ENCODE measurements at regions not wholly inside any gene's neighbourhood (a gene's known extent, or its start where the extent isn't known, plus 50 kb on each side); places are given as distances from the start of the nearest gene placed in this dataset.

DNA sequence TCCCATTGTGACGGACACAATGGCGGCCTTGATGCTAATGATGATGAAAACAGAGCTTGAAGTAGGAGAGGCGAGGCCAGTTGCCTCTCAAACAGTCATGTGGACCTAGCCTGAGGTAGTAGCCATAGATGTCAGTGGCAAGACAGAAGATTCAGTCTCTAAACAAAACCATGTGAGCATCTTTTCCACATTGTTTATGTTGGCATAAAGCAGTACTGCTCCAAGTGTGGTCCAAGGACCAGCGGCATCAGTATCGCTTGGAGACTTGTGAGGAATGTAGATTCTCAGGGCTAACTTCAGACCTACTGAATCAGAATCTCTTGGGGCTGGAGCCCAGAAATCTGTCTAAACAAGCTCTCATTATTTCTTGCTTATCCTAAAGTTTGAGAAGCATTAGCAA is 312.8 kb upstream of the JAG1 start:
- no peak for DNase-seq (ENCODE audit: low read depth)
- TF ChIP-seq, protein P1, sequence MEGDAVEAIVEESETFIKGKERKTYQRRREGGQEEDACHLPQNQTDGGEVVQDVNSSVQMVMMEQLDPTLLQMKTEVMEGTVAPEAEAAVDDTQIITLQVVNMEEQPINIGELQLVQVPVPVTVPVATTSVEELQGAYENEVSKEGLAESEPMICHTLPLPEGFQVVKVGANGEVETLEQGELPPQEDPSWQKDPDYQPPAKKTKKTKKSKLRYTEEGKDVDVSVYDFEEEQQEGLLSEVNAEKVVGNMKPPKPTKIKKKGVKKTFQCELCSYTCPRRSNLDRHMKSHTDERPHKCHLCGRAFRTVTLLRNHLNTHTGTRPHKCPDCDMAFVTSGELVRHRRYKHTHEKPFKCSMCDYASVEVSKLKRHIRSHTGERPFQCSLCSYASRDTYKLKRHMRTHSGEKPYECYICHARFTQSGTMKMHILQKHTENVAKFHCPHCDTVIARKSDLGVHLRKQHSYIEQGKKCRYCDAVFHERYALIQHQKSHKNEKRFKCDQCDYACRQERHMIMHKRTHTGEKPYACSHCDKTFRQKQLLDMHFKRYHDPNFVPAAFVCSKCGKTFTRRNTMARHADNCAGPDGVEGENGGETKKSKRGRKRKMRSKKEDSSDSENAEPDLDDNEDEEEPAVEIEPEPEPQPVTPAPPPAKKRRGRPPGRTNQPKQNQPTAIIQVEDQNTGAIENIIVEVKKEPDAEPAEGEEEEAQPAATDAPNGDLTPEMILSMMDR (IDR thresholded peaks at IDR 0.05; ENCODE audit: insufficient read depth, low read depth, low read length, missing control alignments): no peak
- no peak overlapping the region for H3K4me3 ChIP-seq (ENCODE audit: low read depth, low read length)

DNA sequence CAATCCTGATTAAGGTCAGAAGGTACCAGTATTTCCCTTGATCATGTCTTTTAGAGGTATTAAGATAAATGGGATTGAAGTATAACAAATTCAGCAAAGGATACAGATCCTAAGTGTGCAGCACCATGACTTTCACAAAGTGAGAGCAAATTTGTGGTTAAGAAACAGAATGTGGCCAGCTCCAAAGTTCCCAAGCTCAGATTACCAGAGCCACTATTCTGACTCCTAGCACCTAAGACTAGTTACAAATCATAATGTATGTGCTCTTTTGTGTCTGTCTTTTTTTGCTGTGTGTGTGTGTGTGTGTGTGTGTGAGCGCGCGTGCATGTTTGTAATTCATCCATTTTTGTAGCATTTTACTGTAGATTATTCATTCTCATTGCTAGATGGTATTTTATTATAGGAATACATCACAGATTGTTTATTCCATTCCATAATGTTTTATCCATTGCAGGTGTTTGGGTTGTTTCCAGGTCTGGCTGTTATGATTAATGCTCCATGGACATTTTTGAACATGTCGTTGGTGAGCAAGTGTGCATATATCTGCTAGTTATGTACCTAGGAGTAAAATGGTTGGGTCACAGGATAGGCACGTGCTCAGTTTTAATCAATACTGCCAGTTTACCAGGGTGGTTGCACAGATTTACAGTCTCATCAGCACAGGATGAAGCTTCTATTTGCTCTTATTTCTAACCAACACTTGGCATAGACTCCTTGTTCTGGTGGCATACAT is 314.0 kb upstream of the JAG1 start:
- TF ChIP-seq, protein P1 (IDR thresholded peaks at IDR 0.05; ENCODE audit: insufficient read depth, low read depth, low read length, missing control alignments): no peak
- DNase-seq (ENCODE audit: low read depth): no peak

DNA sequence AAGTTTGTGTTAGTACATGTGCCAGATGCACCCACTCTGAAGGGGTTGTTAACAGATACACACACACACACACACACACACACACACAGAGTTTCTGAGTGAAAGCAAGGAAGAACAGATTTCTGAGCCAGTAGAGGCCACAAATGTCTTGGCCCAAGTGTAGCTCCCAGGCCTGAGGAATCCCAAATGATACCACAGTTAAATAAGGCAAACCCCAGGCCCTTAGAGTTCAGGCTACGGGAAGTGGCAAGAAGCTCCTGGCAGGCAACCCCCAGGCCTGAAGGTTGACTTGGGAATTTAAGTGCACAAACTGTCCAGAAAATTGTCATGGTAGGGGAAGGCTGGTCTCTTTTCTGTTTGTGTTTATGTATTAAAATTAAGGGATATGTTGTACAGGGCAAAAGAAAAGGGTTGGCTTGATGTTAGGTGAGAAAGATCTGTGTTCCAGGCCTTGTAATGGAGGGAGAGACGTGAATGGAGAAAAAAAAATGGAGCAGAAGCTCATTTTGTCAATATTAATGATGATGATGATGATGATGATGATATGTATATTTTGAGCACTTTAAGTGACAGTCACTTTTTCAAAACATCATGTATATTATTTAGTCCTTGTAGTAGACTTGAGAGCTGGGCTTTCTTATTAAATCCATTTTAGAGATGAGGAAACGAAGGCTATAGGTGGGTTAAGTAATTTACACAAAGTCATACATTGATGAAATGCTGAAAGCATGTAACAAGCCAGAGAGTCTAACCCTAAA is 317.0 kb upstream of the JAG1 start:
- TF ChIP-seq, protein P1 (IDR thresholded peaks at IDR 0.05; ENCODE audit: insufficient read depth, low read depth, low read length, missing control alignments): no peak
- no peak overlapping the region for H3K4me3 ChIP-seq (ENCODE audit: low read depth, low read length)
- no peak for DNase-seq (ENCODE audit: low read depth)

More for the DNA sequence above, 314.0 kb upstream of the JAG1 start:
- H3K4me3 ChIP-seq (ENCODE audit: low read depth, low read length): no peak overlapping the region

DNA sequence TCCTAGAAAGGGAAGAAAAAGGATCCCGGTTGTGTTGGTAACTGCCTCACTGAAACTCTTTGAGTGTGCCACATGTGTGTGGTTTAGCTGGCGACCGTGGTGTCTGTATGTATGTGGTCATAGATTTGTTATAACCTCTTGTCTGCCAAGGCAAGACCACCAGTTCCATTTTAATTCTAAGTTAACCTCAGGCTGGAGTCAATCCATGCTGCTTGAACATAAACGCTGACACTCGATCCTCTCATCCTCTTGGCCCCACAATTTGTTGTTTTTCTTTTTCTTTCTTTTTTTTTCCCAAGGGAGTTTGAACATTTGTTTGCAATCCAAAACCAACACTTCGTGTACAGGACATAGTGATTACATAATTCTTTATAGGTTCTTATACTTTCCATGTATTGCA is 318.9 kb upstream of the JAG1 start:
- TF ChIP-seq, protein P1 (IDR thresholded peaks at IDR 0.05; ENCODE audit: insufficient read depth, low read depth, low read length, missing control alignments): no peak
- no peak overlapping the region for H3K4me3 ChIP-seq (ENCODE audit: low read depth, low read length)
- no peak for DNase-seq (ENCODE audit: low read depth)

DNA sequence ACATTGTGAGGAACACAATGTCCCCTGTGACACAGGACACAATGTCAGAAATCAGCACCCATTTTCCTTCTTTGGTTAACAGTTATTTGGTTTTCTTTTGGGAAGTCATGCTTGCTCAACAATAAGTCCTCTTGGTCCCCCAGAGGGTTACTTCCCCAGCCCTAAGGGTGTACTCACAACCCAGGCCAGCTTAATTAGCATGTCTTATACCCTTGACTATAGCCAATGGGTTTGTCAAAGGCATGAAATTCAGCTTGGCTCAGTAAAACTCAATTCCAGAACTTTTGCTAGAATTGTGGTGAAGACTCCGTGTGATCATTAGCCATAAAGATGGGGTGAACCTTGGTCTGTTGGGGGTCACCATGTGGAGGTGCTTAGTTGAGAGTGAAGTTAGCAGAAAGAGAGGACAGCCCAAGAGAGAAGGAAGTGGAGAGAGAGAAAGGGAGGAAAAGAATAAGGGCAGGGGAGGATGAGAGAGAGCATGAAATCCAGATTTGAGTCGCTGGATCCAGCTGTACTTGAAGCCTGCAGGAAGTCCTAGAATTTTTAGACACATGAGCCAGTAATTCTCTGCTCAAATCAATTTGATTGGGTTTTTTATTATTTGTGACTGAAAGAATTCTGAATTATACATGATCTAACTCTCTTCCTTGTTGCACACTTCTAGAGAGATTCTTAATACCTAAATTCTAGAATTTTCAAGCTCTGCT is 321.3 kb upstream of the JAG1 start:
- no peak overlapping the region for H3K4me3 ChIP-seq (ENCODE audit: low read depth, low read length)
- TF ChIP-seq, protein P1 (IDR thresholded peaks at IDR 0.05; ENCODE audit: insufficient read depth, low read depth, low read length, missing control alignments): no peak
- DNase-seq (ENCODE audit: low read depth): no peak

DNA sequence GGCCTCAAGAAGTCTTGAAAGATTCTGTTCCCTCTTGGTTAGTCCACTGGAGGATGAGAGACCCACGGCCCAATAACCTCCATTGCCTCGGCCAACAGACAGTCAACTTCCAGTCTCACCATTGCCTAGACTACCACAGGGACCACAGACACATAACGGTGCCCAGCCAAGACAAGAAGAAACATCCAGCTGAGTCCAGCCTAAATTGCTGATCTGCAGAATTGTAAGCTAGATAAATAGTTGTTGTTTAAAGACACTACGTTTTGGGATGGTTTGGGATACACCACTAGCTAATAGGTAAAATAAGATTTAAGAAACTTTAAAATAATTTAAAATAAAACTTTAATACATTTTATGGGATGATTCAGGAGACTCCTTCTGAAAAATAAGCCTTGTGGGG is 324.7 kb upstream of the JAG1 start:
- TF ChIP-seq, protein P1 (IDR thresholded peaks at IDR 0.05; ENCODE audit: insufficient read depth, low read depth, low read length, missing control alignments): no peak

More for the DNA sequence above, 324.7 kb upstream of the JAG1 start:
- H3K4me3 ChIP-seq (ENCODE audit: low read depth, low read length): no peak overlapping the region
- no peak for DNase-seq (ENCODE audit: low read depth)
